Keratinocyte (primary cell): ENCODE measurements at regions not wholly inside any gene's neighbourhood (a gene's known extent, or its start where the extent isn't known, plus 50 kb on each side); places are given as distances from the start of the nearest gene placed in this dataset.

ENCODE experiments used
- DNase-seq: peaks from one replicate; pipeline ENCODE4 v3.0.0-alpha.2; 2011; ENCODE audit warnings: low read depth, missing footprints, low spot score
- FAIRE-seq: peaks from 2 replicates; lab custom pipeline; 2011; peaks lifted over from hg19 to GRCh38; lab: Jason Lieb, UNC
- H2AFZ ChIP-seq: 2 replicates; pipeline ENCODE4 v1.6.0; 2012; ENCODE audit warnings: low read length, control low read depth, inconsistent platforms; ENCODE audit not compliant: control insufficient read depth
- H3K27ac ChIP-seq: 2 replicates; pipeline ENCODE4 v1.5.1; 2011; ENCODE audit warnings: low read length; ENCODE audit not compliant: control insufficient read depth, insufficient read depth
- H3K27me3 ChIP-seq: 3 replicates; pipeline ENCODE4 v1.6.0; 2011; ENCODE audit warnings: low read length; ENCODE audit not compliant: control insufficient read depth, insufficient read depth; ENCODE audit errors: extremely low read depth
- H3K36me3 ChIP-seq, 2 experiments: 2 replicates in 1 of 2; 3 replicates in 1 of 2; pipeline ENCODE4 v1.5.1; 2011; ENCODE audit warnings: low read length in 2 of 2, mild to moderate bottlenecking in 1 of 2; ENCODE audit not compliant: control insufficient read depth in 2 of 2, insufficient read depth in 2 of 2; ENCODE audit errors: extremely low read depth in 1 of 2
- H3K4me1 ChIP-seq: 3 replicates; pipeline ENCODE4 v1.5.1; 2011; ENCODE audit warnings: low read length; ENCODE audit not compliant: control insufficient read depth, insufficient read depth; ENCODE audit errors: extremely low read depth
- H3K4me2 ChIP-seq: 3 replicates; pipeline ENCODE4 v1.6.0; 2011; ENCODE audit warnings: low read depth, low read length; ENCODE audit not compliant: control insufficient read depth, insufficient read depth; ENCODE audit errors: extremely low read depth
- H3K4me3 ChIP-seq, 3 experiments: fragments of 200-600 bp in 1 of 3; sonication (generic) in 1 of 3; 2 replicates in 2 of 3; 3 replicates in 1 of 3; pipeline ENCODE4 v1.5.1; 2011 to 2016; ENCODE audit warnings: low read length in 3 of 3, mild to moderate bottlenecking in 3 of 3, control low read depth in 2 of 3, inconsistent platforms in 1 of 3, low read depth in 1 of 3, mixed read lengths in 1 of 3, mixed run types in 1 of 3, moderate library complexity in 1 of 3; ENCODE audit not compliant: control insufficient read depth in 2 of 3, insufficient read depth in 2 of 3; ENCODE audit errors: extremely low read depth in 1 of 3
- H3K79me2 ChIP-seq: 2 replicates; pipeline ENCODE4 v1.6.0; 2012; ENCODE audit warnings: low read length; ENCODE audit not compliant: control insufficient read depth, insufficient read depth
- H3K9ac ChIP-seq: 3 replicates; pipeline ENCODE4 v1.6.0; 2011; ENCODE audit warnings: low read length; ENCODE audit not compliant: control insufficient read depth, insufficient read depth; ENCODE audit errors: extremely low read depth
- H3K9me1 ChIP-seq: 3 replicates; pipeline ENCODE4 v1.6.0; 2011; ENCODE audit warnings: low read length; ENCODE audit not compliant: control insufficient read depth, insufficient read depth; ENCODE audit errors: extremely low read depth
- H3K9me3 ChIP-seq: 2 replicates; pipeline ENCODE4 v1.5.1; 2012; ENCODE audit warnings: low read depth, low read length; ENCODE audit not compliant: control insufficient read depth
- H4K20me1 ChIP-seq: 3 replicates; pipeline ENCODE4 v1.6.0; 2011; ENCODE audit warnings: low read length; ENCODE audit not compliant: control insufficient read depth, insufficient read depth; ENCODE audit errors: extremely low read depth
- EZH2 ChIP-seq: IDR thresholded peaks from one replicate; pipeline ENCODE4 v1.6.1; 2012; ENCODE audit warnings: inconsistent platforms, mild to moderate bottlenecking, low read length, moderate library complexity
- dilution Hi-C: fragments of 300-500 bp; cut with MboI; formaldehyde crosslinking; loops from one replicate; pipeline ENCODE4 v1.7.0; 2020; ENCODE audit warnings: low sequenced_read_pairs; ENCODE audit not compliant: extremely low pct_ligation_motif_present
- TF ChIP-seq, protein P1 (sequence below), 3 experiments: IDR thresholded peaks in 1 of 3; conservative IDR thresholded peaks in 1 of 3; optimal IDR thresholded peaks in 1 of 3; 2 replicates in 2 of 3; 3 replicates in 1 of 3; pipeline versions ENCODE3 to v1.5.1; 2011; ENCODE audit warnings: low read length in 3 of 3, mild to moderate bottlenecking in 3 of 3, moderate library complexity in 2 of 3, control low read depth in 1 of 3, inconsistent platforms in 1 of 3; ENCODE audit not compliant: insufficient read depth in 2 of 3; ENCODE audit errors: extremely low read depth in 1 of 3

DNA sequence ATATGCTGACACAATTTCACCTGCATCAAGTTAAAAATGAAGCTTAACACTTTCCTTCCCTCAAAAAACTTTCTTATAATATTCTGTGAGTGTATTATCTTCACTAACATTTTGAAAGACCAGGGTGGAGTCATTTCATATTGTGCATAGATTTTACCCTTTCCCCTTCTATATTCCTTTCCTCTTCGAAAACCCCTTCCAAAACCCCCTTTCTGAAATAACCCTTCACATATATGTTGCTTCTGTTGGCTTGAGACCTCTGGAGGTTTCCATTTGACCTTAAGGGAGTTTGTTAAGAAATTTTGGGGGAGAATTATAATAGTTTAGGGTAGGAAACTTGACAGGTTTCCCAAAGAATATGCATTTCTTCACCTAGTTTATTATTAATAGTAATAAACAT is 489.6 kb upstream of the MIR17HG start:
- Histone ChIP-seq H3K27ac (no peak overlapping the region), H3K36me3 (no peaks in the 10 kb centered on the region), H3K27me3 (no peaks in the 10 kb centered on the region), H3K79me2 (no peaks in the 10 kb centered on the region), H3K9ac (no peak overlapping the region), H3K9me3 (no peaks in the 10 kb centered on the region), H3K9me1 (no peaks in the 10 kb centered on the region), H3K4me1 (no peaks in the 10 kb centered on the region), H2AFZ (no peak overlapping the region), H4K20me1 (no peaks in the 10 kb centered on the region), H3K4me2 (no peak overlapping the region), H3K4me3 (no peak overlapping the region)
- DNase-seq (no peak), FAIRE-seq (no peak)
- dilution Hi-C loops = no loop called here
- no peak for TF ChIP-seq EZH2
- TF ChIP-seq, protein P1, sequence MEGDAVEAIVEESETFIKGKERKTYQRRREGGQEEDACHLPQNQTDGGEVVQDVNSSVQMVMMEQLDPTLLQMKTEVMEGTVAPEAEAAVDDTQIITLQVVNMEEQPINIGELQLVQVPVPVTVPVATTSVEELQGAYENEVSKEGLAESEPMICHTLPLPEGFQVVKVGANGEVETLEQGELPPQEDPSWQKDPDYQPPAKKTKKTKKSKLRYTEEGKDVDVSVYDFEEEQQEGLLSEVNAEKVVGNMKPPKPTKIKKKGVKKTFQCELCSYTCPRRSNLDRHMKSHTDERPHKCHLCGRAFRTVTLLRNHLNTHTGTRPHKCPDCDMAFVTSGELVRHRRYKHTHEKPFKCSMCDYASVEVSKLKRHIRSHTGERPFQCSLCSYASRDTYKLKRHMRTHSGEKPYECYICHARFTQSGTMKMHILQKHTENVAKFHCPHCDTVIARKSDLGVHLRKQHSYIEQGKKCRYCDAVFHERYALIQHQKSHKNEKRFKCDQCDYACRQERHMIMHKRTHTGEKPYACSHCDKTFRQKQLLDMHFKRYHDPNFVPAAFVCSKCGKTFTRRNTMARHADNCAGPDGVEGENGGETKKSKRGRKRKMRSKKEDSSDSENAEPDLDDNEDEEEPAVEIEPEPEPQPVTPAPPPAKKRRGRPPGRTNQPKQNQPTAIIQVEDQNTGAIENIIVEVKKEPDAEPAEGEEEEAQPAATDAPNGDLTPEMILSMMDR (optimal IDR thresholded peaks at IDR 0.05 in 1 of 3, IDR thresholded peaks at IDR 0.05 in 1 of 3, conservative IDR thresholded peaks at IDR 0.05 in 1 of 3; ENCODE audit: extremely low read depth in 1 of 3, insufficient read depth in 2 of 3, low read length in 3 of 3) = no peak

DNA sequence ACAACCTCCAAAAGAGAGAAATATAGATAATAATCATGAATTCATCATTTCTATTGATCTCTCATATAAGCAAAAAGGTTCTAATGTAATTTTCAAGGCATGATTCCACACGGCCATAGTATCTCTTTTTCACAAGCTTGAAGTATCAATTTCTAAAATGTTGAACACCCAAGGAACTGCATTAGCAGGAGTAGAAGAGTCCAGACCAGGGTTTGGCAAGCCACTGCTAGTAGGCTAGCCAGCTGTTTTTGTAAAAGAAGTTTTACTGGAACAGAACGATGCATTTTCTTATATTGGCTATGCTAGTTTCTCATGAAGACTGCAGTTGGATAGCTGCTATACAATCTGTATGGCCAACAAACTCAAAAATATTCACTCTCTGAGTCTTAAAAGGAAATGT is 481.5 kb upstream of the MIR17HG start:
- Histone ChIP-seq H3K4me1 (no peaks in the 10 kb centered on the region), H3K9ac (no peak overlapping the region), H3K27me3 (no peaks in the 10 kb centered on the region), H3K4me3 (no peak overlapping the region), H3K36me3 (no peaks in the 10 kb centered on the region), H3K4me2 (no peak overlapping the region), H3K9me3 (no peaks in the 10 kb centered on the region), H3K79me2 (no peaks in the 10 kb centered on the region), H4K20me1 (no peaks in the 10 kb centered on the region), H2AFZ (no peak overlapping the region), H3K27ac (no peak overlapping the region), H3K9me1 (no peaks in the 10 kb centered on the region)
- TF ChIP-seq, protein P1 (optimal IDR thresholded peaks at IDR 0.05 in 1 of 3, IDR thresholded peaks at IDR 0.05 in 1 of 3, conservative IDR thresholded peaks at IDR 0.05 in 1 of 3; ENCODE audit: extremely low read depth in 1 of 3, insufficient read depth in 2 of 3, low read length in 3 of 3) = no peak
- no peak for TF ChIP-seq EZH2
- dilution Hi-C loops = no loop called here
- FAIRE-seq = no peak
- no peak for DNase-seq
